ENCODE measurements at regions not wholly inside any gene's neighbourhood (a gene's known extent, or its start where the extent isn't known, plus 50 kb on each side); places are given as distances from the start of the nearest gene placed in this dataset.
A peak's percentile ranks its signal among the peaks of the same experiment; 100 is the strongest.

GRCh38 chr18:78884502-78884901 lies 95.1 kb upstream of the SALL3 start:
- DNase-seq (ENCODE audit: low read depth), result no peak
- H3K4me3 ChIP-seq (ENCODE audit: low read length), result no peak overlapping the region
- TF ChIP-seq, protein P1, sequence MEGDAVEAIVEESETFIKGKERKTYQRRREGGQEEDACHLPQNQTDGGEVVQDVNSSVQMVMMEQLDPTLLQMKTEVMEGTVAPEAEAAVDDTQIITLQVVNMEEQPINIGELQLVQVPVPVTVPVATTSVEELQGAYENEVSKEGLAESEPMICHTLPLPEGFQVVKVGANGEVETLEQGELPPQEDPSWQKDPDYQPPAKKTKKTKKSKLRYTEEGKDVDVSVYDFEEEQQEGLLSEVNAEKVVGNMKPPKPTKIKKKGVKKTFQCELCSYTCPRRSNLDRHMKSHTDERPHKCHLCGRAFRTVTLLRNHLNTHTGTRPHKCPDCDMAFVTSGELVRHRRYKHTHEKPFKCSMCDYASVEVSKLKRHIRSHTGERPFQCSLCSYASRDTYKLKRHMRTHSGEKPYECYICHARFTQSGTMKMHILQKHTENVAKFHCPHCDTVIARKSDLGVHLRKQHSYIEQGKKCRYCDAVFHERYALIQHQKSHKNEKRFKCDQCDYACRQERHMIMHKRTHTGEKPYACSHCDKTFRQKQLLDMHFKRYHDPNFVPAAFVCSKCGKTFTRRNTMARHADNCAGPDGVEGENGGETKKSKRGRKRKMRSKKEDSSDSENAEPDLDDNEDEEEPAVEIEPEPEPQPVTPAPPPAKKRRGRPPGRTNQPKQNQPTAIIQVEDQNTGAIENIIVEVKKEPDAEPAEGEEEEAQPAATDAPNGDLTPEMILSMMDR (conservative IDR thresholded peaks at IDR 0.05; ENCODE audit: low read length), result 0 out of 2 replicates have a peak, but pooled peaks have one; percentile 6

GRCh38 chr18:78889250-78889649 lies 90.4 kb upstream of the SALL3 start:
- TF ChIP-seq, protein P1 (conservative IDR thresholded peaks at IDR 0.05; ENCODE audit: low read length), result no peak
- DNase-seq (ENCODE audit: low read depth), result no peak
- no peak overlapping the region for H3K4me3 ChIP-seq (ENCODE audit: low read length)

GRCh38 chr18:78890388-78890787 lies 89.2 kb upstream of the SALL3 start:
- H3K4me3 ChIP-seq (ENCODE audit: low read length), result no peak overlapping the region
- TF ChIP-seq, protein P1 (conservative IDR thresholded peaks at IDR 0.05; ENCODE audit: low read length), result no peak
- DNase-seq (ENCODE audit: low read depth), result no peak

DNA sequence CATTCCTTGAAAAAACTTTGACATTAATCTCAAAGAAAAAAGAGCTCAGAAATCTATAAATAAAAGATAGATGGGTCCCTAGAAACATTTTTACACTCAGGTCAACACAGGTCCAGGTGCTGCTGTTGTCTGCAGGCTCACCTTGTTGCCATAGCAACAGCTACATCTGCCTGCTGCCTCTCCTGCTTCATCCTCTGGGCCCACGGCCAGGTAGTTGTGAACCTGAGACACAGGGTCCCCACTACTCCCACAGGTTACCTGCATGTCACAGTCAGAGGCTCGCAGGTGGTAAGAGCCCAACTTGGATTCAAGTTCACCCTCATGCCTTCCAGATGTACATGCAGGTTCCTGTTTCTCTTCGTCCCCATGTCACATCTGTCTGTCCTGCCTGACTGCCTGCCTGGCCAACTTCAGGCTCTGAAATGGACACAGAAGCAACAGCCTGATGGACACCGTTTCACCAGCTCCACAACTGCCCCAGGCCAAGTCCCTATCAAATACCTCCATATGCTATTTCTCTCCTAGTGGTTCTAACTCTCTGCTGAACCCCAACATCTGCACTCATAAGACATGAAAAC lies 88.3 kb upstream of the SALL3 start:
- TF ChIP-seq, protein P1 (conservative IDR thresholded peaks at IDR 0.05; ENCODE audit: low read length), result no peak
- no peak for DNase-seq (ENCODE audit: low read depth)
- no peak overlapping the region for H3K4me3 ChIP-seq (ENCODE audit: low read length)

- TF ChIP-seq, protein P1 (conservative IDR thresholded peaks at IDR 0.05; ENCODE audit: low read length), result no peak
- H3K4me3 ChIP-seq (ENCODE audit: low read length), result no peak overlapping the region
- no peak for DNase-seq (ENCODE audit: low read depth)
Measured at GRCh38 chr18:78892177-78892576, 87.4 kb upstream of the SALL3 start.

DNA sequence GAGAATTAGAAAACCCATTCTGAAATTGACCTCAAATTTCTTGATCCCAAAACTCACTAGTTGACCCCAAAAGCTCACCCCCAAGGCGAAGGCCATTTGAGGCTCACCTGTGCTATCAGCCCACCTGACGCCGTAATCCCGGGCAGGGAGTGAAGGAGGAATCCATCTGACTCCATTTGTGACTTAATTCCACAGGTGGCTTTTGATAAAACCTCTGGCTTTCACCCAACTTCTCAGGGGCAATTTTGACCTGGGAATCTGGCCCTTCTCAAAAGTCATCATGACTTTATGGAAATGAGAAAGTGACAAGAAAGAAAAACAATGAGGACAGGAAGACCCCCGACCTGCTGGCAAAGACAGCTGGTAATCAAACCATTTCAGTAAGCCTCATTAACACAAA lies 86.9 kb upstream of the SALL3 start:
- no peak for DNase-seq (ENCODE audit: low read depth)
- H3K4me3 ChIP-seq (ENCODE audit: low read length), result no peak overlapping the region
- TF ChIP-seq, protein P1 (conservative IDR thresholded peaks at IDR 0.05; ENCODE audit: low read length), result no peak

- DNase-seq (ENCODE audit: low read depth), result no peak
- H3K4me3 ChIP-seq (ENCODE audit: low read length), result no peak overlapping the region
- TF ChIP-seq, protein P1 (conservative IDR thresholded peaks at IDR 0.05; ENCODE audit: low read length), result no peak
Measured at GRCh38 chr18:78893281-78894032, 86.2 kb upstream of the SALL3 start.

All from AG10803 (cell line).